HCT116 (cell line): ENCODE measurements at regions not wholly inside any gene's neighbourhood (a gene's known extent, or its start where the extent isn't known, plus 50 kb on each side); places are given as distances from the start of the nearest gene placed in this dataset.

Experiments
- ATAC-seq: fragments of 200-7000 bp; cut with Tn5 transposase; 2 replicates; pipeline ENCODE4 v1.9.1; 2020; ENCODE audit warnings: mild to moderate bottlenecking, moderate library complexity
- BruUV-seq: library from RNA; stranded (reverse); fragments of 400-500 nt; replicated peaks from 2 replicates; lab custom pipeline; 2021; lab: Mats Ljungman, UMichigan
- CTCF ChIA-PET: fragments of 300-600 bp; sonication (Branson Sonifier 250); formaldehyde crosslinking; loops from one replicate; lab custom pipeline; 2021; ENCODE audit warnings: antibody characterized with exemption; lab: Charles Lee
- POLR2A ChIA-PET: fragments of 300-600, 350-600 bp; sonication (Branson Sonifier 250); formaldehyde crosslinking; loops from one replicate; lab custom pipeline; 2021; ENCODE audit warnings: antibody characterized with exemption; lab: Charles Lee
- RAD21 ChIA-PET, 2 experiments: fragments of 300-600 bp; sonication (Branson Sonifier 250); formaldehyde crosslinking; loops; one replicate each; lab custom pipeline; 2023; ENCODE audit warnings: low total read pairs in 2 of 2; ENCODE audit not compliant: uncharacterized antibody in 2 of 2, unreplicated experiment in 2 of 2, low non-redundant PET in 1 of 2; lab: Charles Lee
- DNase-seq: peaks from one replicate; pipeline ENCODE4 v3.0.0-alpha.2; 2010; ENCODE audit warnings: low read depth, low spot score
- H2AFZ ChIP-seq: fragments of 200-600 bp; shearing (Covaris generic), sonication (generic); 2 replicates; pipeline ENCODE4 v1.6.1; 2017; ENCODE audit warnings: low read depth, mixed run types, mixed read lengths, antibody characterized with exemption, low read length; ENCODE audit not compliant: poor library complexity, severe bottlenecking
- H3K27ac ChIP-seq: 2 replicates; pipeline ENCODE4 v1.5.1; 2012; ENCODE audit warnings: low read depth, low read length
- H3K27me3 ChIP-seq: fragments of 200-600 bp; sonication (generic); 2 replicates; pipeline ENCODE4 v1.6.1; 2016; ENCODE audit warnings: mixed run types, low read length, mixed read lengths; ENCODE audit not compliant: insufficient read depth
- H3K36me3 ChIP-seq, 2 experiments: fragments of 200-500 bp in 1 of 2; fragments of 200-600 bp in 1 of 2; sonication (Bioruptor generic) in 1 of 2; sonication (generic) in 1 of 2; 2 replicates each; pipeline versions ENCODE4 v1.5.1 to v1.6.1; 2014 to 2016; ENCODE audit warnings: low read length in 2 of 2, inconsistent platforms in 1 of 2, mixed read lengths in 1 of 2, mixed run types in 1 of 2; ENCODE audit not compliant: insufficient read depth in 2 of 2, control insufficient read depth in 1 of 2
- H3K4me1 ChIP-seq, 2 experiments: fragments of 200-600 bp in 1 of 2; sonication (generic) in 1 of 2; 2 replicates each; pipeline versions ENCODE4 v1.5.1 to v1.6.1; 2012 to 2017; ENCODE audit warnings: low read length in 2 of 2, inconsistent platforms in 1 of 2, mild to moderate bottlenecking in 1 of 2, mixed read lengths in 1 of 2, mixed run types in 1 of 2, moderate library complexity in 1 of 2; ENCODE audit not compliant: insufficient read depth in 2 of 2, control insufficient read depth in 1 of 2
- H3K4me2 ChIP-seq: fragments of 200-600 bp; sonication (generic); 2 replicates; pipeline ENCODE4 v1.6.1; 2017; ENCODE audit warnings: mixed run types, low read length, mixed read lengths
- H3K4me3 ChIP-seq, 2 experiments: fragments of 200-600 bp in 1 of 2; sonication (generic) in 1 of 2; replicated peaks in 1 of 2; 2 replicates each; pipeline ENCODE4 v1.5.1; 2011 to 2016; ENCODE audit warnings: low read length in 2 of 2, control low read depth in 1 of 2, low read depth in 1 of 2, mild to moderate bottlenecking in 1 of 2, mixed read lengths in 1 of 2, mixed run types in 1 of 2
- H3K79me2 ChIP-seq: fragments of 200-600 bp; sonication (generic); 2 replicates; pipeline ENCODE4 v1.6.1; 2017; ENCODE audit warnings: mild to moderate bottlenecking, mixed run types, low read length, moderate library complexity, mixed read lengths; ENCODE audit not compliant: insufficient read depth
- H3K9ac ChIP-seq: fragments of 200-600 bp; sonication (generic); 2 replicates; pipeline ENCODE4 v1.6.1; 2016; ENCODE audit warnings: low read length, mixed read lengths
- H3K9me2 ChIP-seq: fragments of 200-600 bp; sonication (generic), shearing (Covaris generic); 2 replicates; pipeline ENCODE4 v1.6.1; 2017; ENCODE audit warnings: mixed run types, mild to moderate bottlenecking, moderate library complexity; ENCODE audit not compliant: insufficient read depth
- H3K9me3 ChIP-seq, 2 experiments: fragments of 200-500 bp in 1 of 2; fragments of 200-600 bp in 1 of 2; sonication (Bioruptor generic) in 1 of 2; sonication (generic) in 1 of 2; 2 replicates each; pipeline ENCODE4 v1.6.1; 2014 to 2017; ENCODE audit warnings: low read length in 2 of 2, mixed read lengths in 2 of 2, inconsistent platforms in 1 of 2, low read depth in 1 of 2, mild to moderate bottlenecking in 1 of 2, mixed run types in 1 of 2, moderate library complexity in 1 of 2; ENCODE audit not compliant: control insufficient read depth in 1 of 2, insufficient read depth in 1 of 2
- H4K20me1 ChIP-seq: fragments of 200-600 bp; sonication (generic), shearing (Covaris generic); 2 replicates; pipeline ENCODE4 v1.6.1; 2017; ENCODE audit warnings: mixed run types, mild to moderate bottlenecking, moderate library complexity; ENCODE audit not compliant: insufficient read depth
- CBX3 ChIP-seq: IDR thresholded peaks from 2 replicates; pipeline ENCODE4 v1.6.1; 2012; ENCODE audit warnings: low read depth
- CEBPB ChIP-seq: IDR thresholded peaks from 2 replicates; pipeline ENCODE4 v1.6.1; 2012; ENCODE audit warnings: low read depth
- EGR1 ChIP-seq: IDR thresholded peaks from 2 replicates; pipeline ENCODE4 v1.6.1; 2012; ENCODE audit warnings: low read depth
- ELF1 ChIP-seq: IDR thresholded peaks from 2 replicates; pipeline ENCODE4 v1.6.1; 2012; ENCODE audit warnings: low read depth, borderline replicate concordance
- EZH2phosphoT487 ChIP-seq: fragments of 200-600 bp; IDR thresholded peaks from 2 replicates; pipeline ENCODE4 v1.6.1; 2018; ENCODE audit warnings: antibody characterized with exemption, borderline replicate concordance
- FOSL1 ChIP-seq: IDR thresholded peaks from 2 replicates; pipeline ENCODE4 v1.6.1; 2012; ENCODE audit warnings: low read depth
- JUND ChIP-seq: IDR thresholded peaks from 2 replicates; pipeline ENCODE4 v1.6.1; 2012
- RAD21 ChIP-seq: IDR thresholded peaks from 2 replicates; pipeline ENCODE4 v1.6.1; 2012; ENCODE audit warnings: low read depth, mild to moderate bottlenecking
- SRF ChIP-seq: IDR thresholded peaks from 2 replicates; pipeline ENCODE4 v1.6.1; 2012; ENCODE audit warnings: low read depth
- YY1 ChIP-seq: IDR thresholded peaks from 2 replicates; pipeline ENCODE4 v1.6.1; 2011; ENCODE audit warnings: low read length, low read depth, moderate library complexity, mild to moderate bottlenecking; ENCODE audit not compliant: insufficient replicate concordance; ENCODE audit errors: extremely low read depth
- ZFX ChIP-seq: fragments of 450-650 bp; IDR thresholded peaks from 2 replicates; pipeline ENCODE4 v1.6.1; 2017
- ZNF274 ChIP-seq: fragments of 200-500 bp; sonication (Bioruptor generic); IDR thresholded peaks from 2 replicates; pipeline ENCODE4 v1.6.1; 2014; ENCODE audit warnings: mild to moderate bottlenecking, low read depth, low read length, inconsistent platforms
- intact Hi-C: fragments of 100-400 bp; cut with micrococcal nuclease; formaldehyde crosslinking; loops from 2 replicates; pipeline ENCODE4 v1.10.0; 2022
- TF ChIP-seq, protein P1 (sequence below): IDR thresholded peaks from 2 replicates; pipeline ENCODE4 v1.6.1; 2011; ENCODE audit warnings: mild to moderate bottlenecking, low read length, moderate library complexity; ENCODE audit not compliant: insufficient replicate concordance; ENCODE audit errors: extremely low read depth

DNA sequence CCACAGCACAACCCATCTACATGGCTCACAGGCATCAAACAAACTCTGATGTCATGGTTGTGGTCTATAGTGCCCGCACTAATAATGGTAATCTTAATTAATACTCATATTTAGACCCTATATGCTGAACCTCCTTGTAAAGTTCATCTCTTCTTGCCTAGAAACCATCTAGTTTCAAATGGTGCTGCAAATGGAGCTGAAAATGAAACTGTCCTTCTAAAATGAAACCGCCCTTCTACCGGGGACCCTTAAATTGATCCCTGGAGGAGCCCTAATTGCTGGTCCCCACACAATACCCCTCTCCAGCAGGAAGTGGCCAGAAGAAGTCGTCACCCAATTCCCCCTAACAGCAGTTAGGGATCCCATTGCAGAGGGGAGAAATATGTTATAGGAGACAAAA lies 612.6 kb downstream of the MRPL39 start:
- Histone ChIP-seq H3K4me1 (no peaks in the 10 kb centered on the region), H3K4me2 (no peak overlapping the region), H4K20me1 (no peaks in the 10 kb centered on the region), H3K9me3 (peaks cover 9 to 12% of the 10 kb centered on the region in 2 experiments; a peak in 2 of 4 replicates), H2AFZ (no peak overlapping the region), H3K9ac (no peak overlapping the region), H3K4me3 (no peak overlapping the region), H3K79me2 (no peaks in the 10 kb centered on the region), H3K27me3 (no peaks in the 10 kb centered on the region), H3K36me3 (no peaks in the 10 kb centered on the region), H3K9me2 (no peaks in the 10 kb centered on the region), H3K27ac (no peak overlapping the region)
- no peak for ATAC-seq
- no peak for DNase-seq
- CTCF ChIA-PET: no interaction called here
- no peak for TF ChIP-seq EZH2phosphoT487
- TF ChIP-seq EGR1: no peak
- intact Hi-C loops: no loop called here
- RAD21 ChIA-PET: no interaction called here
- POLR2A ChIA-PET: no interaction called here
- no TSS peak for BruUV-seq

DNA sequence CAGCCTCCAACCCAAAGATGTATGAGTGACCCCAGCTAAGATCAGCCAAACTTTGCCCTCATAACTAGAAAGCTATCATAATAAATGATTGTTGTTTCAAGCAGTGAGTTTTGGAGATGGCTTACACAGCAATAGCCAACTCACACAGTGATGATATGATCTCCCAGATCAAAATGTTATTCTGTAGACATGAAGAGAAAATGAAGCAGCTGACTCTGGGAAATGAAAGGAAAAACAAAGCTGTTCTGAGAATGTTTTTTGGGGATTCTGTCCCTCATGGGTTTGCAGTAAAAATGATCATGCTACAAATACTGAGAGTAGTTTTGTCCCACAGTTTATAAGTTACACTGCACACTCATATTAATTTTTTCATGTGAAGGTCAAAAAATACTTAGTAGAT lies 617.8 kb downstream of the MRPL39 start:
- BruUV-seq: no TSS peak
- no peaks in the 10 kb centered on the region for H3K27me3 ChIP-seq
- H2AFZ ChIP-seq: no peak overlapping the region
- DNase-seq (no peak), ATAC-seq (no peak)
- ChIA-PET RAD21 (no interaction called here), POLR2A (no interaction called here), CTCF (no interaction called here)
- H3K79me2 ChIP-seq: no peaks in the 10 kb centered on the region
- H3K4me2 ChIP-seq: no peak overlapping the region
- intact Hi-C loops: no loop called here
- H3K9me3 ChIP-seq: peaks cover 20 to 32% of the 10 kb centered on the region in 2 experiments; a peak in 2 of 4 replicates
- no peak overlapping the region for H3K4me3 ChIP-seq
- no peak overlapping the region for H3K9ac ChIP-seq
- H3K4me1 ChIP-seq: no peaks in the 10 kb centered on the region
- H3K36me3 ChIP-seq: no peaks in the 10 kb centered on the region
- no peak overlapping the region for H3K27ac ChIP-seq
- H3K9me2 ChIP-seq: no peaks in the 10 kb centered on the region
- no peaks in the 10 kb centered on the region for H4K20me1 ChIP-seq
- TF ChIP-seq FOSL1 (no peak), YY1 (no peak), JUND (no peak), ZFX (no peak), ZNF274 (no peak), CEBPB (no peak), SRF (no peak), CBX3 (no peak), ELF1 (no peak), RAD21 (no peak)
- TF ChIP-seq, protein P1, sequence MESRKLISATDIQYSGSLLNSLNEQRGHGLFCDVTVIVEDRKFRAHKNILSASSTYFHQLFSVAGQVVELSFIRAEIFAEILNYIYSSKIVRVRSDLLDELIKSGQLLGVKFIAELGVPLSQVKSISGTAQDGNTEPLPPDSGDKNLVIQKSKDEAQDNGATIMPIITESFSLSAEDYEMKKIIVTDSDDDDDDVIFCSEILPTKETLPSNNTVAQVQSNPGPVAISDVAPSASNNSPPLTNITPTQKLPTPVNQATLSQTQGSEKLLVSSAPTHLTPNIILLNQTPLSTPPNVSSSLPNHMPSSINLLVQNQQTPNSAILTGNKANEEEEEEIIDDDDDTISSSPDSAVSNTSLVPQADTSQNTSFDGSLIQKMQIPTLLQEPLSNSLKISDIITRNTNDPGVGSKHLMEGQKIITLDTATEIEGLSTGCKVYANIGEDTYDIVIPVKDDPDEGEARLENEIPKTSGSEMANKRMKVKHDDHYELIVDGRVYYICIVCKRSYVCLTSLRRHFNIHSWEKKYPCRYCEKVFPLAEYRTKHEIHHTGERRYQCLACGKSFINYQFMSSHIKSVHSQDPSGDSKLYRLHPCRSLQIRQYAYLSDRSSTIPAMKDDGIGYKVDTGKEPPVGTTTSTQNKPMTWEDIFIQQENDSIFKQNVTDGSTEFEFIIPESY: no peak
